Adrenal gland (tissue), 5 donors: ENCODE measurements at regions not wholly inside any gene's neighbourhood (a gene's known extent, or its start where the extent isn't known, plus 50 kb on each side); places are given as distances from the start of the nearest gene placed in this dataset.

ENCODE experiments used
- POLR2A ChIP-seq, 2 donors: fragments of 450-650 bp; IDR thresholded peaks; one replicate each; pipeline ENCODE4 v1.6.1; 2017; ENCODE audit warnings: antibody characterized with exemption in 2 of 2, mild to moderate bottlenecking in 2 of 2, moderate library complexity in 1 of 2
- TF ChIP-seq, protein P1 (sequence below), 6 experiments: fragments of 450-650 bp in 4 of 6; fragments of 200-600 bp in 2 of 6; sonication (generic) in 1 of 6; IDR thresholded peaks; 1 replicate in 5 of 6; 2 replicates in 1 of 6; pipeline versions ENCODE4 v1.5.1 to v1.8.0; 2016 to 2021; ENCODE audit warnings: antibody characterized with exemption in 6 of 6, mild to moderate bottlenecking in 2 of 6, moderate library complexity in 1 of 6
- donor health status: DM: no; HTN: no; CAD: no.

DNA sequence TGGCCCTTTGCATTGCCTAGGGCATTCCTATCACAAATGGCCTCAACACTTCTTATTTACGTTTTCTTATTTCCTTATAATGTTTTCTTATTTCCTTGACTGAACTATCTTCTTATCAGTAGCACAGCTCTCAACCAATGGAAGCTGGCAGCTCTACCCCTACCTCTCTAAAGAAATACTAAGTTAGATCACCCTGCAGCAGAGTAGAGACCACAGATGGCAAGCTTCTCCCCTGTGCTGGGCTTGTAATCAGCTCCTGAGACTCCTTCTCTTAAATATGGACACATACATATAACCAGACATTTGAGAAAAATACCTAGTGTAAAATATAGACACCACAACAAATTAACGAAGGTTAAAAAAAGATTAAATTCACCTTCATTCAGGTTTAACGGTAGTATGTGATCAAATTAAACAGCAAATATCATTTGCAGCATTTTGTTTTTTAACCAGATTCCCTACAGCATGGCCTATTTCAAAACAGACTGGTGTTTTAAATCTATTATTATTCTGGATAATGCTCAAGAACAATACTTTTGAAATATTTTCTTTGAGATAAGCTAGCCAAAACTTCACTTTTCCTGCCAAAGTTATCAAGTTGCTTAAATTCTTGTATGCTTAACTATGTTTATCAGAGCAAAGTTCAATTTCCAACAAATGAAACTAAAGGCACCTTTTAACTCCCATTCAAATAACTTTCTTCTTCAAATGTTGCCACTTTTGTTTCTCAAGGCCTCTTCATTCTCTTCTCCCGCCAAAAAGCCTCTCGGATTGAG is 54.3 kb downstream of the SLC41A2 start:
- TF ChIP-seq, protein P1, sequence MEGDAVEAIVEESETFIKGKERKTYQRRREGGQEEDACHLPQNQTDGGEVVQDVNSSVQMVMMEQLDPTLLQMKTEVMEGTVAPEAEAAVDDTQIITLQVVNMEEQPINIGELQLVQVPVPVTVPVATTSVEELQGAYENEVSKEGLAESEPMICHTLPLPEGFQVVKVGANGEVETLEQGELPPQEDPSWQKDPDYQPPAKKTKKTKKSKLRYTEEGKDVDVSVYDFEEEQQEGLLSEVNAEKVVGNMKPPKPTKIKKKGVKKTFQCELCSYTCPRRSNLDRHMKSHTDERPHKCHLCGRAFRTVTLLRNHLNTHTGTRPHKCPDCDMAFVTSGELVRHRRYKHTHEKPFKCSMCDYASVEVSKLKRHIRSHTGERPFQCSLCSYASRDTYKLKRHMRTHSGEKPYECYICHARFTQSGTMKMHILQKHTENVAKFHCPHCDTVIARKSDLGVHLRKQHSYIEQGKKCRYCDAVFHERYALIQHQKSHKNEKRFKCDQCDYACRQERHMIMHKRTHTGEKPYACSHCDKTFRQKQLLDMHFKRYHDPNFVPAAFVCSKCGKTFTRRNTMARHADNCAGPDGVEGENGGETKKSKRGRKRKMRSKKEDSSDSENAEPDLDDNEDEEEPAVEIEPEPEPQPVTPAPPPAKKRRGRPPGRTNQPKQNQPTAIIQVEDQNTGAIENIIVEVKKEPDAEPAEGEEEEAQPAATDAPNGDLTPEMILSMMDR (IDR thresholded peaks at IDR 0.05), result no peak
- TF ChIP-seq POLR2A (IDR thresholded peaks at IDR 0.05), result no peak
